ENCODE measurements at regions not wholly inside any gene's neighbourhood (a gene's known extent, or its start where the extent isn't known, plus 50 kb on each side); places are given as distances from the start of the nearest gene placed in this dataset.
"Not testable (repeated sequence)": the region's sequence is repeated elsewhere in the genome, so short reads cannot be mapped to it uniquely, and the experiment has no call there.

DNA sequence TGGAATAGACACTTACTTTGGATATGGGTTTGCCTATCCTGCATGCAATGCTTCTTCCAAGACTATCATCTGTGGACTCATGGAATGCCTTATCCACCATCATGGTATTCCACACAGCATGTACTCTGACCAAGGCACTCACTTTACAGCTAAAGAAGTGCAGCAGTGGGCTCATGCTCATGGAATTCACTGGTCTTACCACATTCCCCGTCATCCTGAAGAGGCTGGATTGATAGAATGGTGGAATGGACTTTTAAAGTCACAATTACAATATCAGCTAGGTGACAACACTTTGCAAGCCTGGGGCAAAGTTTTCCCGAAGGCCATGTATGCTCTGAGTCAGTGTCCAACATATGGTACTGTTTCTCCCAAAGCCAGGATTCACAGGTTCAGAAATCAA lies 199.1 kb downstream of the GJA1 start:
- DNase-seq (ENCODE audit: insufficient read length, low spot score); FAIRE-seq: not testable (repeated sequence)

DNA sequence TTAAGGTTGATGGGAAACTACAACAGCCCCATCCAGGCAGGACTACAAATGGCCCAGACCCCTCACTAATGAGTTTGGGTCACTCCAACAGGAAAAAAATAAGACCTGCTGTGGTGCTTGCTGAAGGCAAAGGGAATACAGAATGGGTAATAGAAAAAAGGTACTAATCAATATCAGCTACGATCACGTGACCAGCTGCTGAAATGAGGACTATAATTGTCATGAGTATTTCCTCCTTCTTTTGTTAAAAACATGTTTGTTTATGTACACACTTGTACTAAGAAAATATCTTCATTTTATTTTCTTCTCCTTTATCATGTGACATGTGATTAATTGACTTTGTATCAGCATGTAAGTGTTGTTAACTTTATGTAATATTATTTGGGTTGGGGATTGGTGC lies 199.9 kb downstream of the GJA1 start:
- FAIRE-seq = no peak
- DNase-seq (ENCODE audit: insufficient read length, low spot score) = no peak

DNA sequence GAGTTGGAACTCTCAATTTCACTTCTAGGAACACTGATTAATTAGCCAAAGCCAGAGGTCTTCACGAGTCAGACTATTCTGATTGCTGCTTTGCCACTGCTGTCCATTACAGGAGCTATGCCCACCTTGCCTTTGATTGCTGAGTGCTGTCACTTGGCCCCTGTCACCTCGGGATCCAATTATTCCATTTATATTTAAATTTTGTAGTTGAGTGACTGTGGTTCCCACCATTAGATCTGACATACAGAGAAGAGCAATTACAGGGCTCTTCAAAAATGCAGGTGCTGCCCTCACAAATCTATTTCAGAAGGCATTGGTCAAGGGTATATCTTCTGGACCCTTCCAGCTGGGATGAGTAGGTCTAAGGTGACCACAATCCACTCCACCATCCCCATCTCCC lies 200.8 kb downstream of the GJA1 start:
- DNase-seq (ENCODE audit: insufficient read length, low spot score); FAIRE-seq: not testable (repeated sequence)

DNA sequence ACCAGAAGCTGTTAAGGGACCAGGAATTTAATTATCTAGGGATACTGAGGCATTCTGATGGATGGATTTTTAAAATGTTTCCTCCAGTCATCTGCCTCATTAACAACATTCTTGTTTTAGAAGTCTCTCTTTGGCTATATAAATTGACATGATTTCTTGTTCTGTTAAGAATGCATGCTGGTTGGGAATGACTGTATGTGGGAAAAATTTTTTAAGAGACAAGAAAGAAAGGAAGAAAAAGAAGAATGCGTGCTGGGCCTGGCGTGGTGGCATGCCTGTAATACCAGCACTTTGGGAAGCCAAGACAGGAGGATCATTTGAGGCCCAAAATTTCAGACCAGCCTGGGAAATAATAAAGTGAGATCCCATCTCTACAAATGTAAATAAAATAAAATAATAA lies 203.6 kb downstream of the GJA1 start:
- no peak for FAIRE-seq
- no peak for DNase-seq (ENCODE audit: insufficient read length, low spot score)

DNA sequence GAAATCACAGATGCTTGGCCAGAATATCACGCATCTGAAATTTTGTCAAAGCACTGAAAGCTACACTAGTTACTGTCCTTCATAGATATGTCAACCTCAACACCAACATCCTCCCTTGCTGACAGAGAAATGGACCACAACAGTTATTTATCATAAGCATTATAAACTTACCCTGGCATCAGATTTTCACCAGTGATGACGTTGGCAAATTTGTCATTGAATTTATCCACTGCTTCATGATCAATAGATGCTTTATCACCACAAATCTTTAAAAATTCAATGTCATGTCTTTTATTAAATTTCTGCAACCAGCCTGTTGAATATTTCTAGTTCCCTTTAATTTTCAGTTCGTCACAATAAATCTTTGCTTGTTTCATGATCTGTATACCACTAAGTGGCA lies 205.7 kb downstream of the GJA1 start:
- FAIRE-seq = no peak
- DNase-seq (ENCODE audit: insufficient read length, low spot score) = no peak

DNA sequence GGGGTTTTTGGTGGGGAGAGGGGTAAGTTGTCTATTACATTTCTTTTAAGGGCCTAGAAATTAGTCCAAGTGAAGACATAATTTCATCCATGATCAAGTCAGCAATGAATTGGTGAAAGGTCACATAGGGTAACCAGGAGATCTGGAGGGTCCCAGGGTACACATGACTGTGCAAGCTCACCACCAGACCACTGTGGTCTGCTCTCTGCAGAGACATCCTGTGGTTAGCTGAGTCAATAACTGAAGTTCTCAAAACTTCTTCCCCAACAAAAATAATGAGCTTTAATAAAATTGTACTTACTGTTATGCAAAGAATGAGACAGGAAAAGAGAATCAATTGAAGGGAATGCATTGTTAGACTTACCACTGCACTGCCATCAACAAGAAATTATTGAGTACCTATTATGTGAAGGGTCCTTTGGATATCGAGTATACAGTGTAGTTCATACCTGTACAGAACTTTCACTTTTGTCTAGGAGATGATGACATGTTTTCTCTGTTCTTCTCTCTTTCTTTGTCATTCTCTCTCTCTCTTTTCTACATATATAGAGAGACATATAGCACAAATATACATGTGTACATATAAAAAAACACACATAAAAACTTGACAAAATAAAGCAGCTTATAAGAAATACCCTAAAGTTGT lies 209.8 kb downstream of the GJA1 start:
- FAIRE-seq (no peak), DNase-seq (ENCODE audit: insufficient read length, low spot score) (no peak)

DNA sequence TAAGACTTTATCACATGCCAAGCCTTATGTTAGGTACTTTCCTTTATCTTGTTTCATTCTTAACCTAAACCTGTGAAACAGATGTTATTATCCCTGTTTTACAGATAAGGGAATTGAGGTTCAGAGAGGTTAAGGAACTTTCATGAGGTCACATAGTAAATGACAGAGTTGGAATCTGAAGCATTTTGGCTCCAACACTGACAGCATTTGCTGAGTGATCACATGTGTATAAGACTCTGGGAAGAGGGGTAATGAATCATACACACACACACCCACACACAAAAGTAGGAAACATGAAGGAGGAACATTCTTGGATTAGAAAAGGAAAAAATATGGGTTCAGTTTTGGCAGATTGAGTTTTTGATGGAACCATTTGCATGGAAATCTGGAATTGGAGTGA lies 212.5 kb downstream of the GJA1 start:
- no peak for DNase-seq (ENCODE audit: insufficient read length, low spot score)
- peak; percentile 44 for FAIRE-seq

DNA sequence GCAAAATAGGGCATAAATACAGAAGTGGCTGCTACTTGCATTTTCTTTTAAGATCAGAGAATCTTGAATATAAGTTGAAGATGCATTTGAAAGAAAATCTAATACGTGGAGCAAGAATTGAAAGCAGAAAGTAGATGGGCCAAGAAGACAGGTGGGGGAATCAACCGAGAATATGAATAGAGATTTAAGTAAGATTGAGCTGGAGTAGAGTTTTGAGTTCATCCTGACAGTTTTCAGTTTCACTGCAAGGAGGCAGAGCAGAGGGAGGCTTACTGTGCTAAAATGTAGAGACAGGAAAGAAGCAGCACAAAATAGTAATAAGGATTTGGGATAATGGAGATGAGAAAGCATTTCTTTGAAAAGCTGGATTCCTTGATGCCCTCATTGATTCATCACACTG lies 214.5 kb downstream of the GJA1 start:
- FAIRE-seq = no peak

DNA sequence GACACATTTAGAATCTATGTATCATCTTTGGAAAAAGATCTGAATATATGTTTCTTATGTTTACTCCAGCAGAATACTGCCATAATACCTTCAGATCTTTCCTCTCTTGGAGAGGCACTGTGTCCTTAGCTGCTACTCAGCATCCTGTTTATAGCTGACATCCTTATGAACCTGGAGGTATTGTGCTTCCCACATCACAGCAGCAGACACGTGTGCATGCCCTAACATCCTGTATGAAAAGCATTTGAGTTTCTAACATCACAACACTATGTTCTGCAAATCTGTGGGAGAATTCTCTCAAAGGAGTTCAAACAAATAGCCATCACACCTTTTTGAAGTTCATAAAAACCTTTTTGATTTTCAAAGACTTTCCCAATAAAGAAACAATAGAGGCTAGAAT lies 216.0 kb downstream of the GJA1 start:
- FAIRE-seq (no peak), DNase-seq (ENCODE audit: insufficient read length, low spot score) (no peak)

More for the DNA sequence above, 214.5 kb downstream of the GJA1 start:
- DNase-seq (ENCODE audit: insufficient read length, low spot score) = no peak

DNA sequence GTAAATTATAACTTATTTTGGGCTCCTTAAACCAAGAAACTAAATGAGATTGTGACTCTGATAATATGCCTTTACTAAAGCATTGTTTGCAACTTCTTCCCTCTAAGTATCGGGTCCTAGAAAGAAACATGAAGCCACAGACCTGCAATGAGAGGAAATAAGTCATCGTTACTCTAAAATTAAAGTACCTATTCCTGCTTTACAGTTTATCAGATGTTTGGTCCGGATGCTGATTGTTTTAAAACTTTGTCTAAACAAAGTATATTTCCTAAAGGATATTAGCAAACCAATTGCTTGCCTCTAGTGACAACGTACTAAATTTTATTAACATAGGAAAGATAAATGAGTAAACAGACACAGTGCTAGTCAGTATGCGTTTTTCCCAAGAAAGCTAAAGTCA lies 216.8 kb downstream of the GJA1 start:
- FAIRE-seq (no peak), DNase-seq (ENCODE audit: insufficient read length, low spot score) (no peak)

DNA sequence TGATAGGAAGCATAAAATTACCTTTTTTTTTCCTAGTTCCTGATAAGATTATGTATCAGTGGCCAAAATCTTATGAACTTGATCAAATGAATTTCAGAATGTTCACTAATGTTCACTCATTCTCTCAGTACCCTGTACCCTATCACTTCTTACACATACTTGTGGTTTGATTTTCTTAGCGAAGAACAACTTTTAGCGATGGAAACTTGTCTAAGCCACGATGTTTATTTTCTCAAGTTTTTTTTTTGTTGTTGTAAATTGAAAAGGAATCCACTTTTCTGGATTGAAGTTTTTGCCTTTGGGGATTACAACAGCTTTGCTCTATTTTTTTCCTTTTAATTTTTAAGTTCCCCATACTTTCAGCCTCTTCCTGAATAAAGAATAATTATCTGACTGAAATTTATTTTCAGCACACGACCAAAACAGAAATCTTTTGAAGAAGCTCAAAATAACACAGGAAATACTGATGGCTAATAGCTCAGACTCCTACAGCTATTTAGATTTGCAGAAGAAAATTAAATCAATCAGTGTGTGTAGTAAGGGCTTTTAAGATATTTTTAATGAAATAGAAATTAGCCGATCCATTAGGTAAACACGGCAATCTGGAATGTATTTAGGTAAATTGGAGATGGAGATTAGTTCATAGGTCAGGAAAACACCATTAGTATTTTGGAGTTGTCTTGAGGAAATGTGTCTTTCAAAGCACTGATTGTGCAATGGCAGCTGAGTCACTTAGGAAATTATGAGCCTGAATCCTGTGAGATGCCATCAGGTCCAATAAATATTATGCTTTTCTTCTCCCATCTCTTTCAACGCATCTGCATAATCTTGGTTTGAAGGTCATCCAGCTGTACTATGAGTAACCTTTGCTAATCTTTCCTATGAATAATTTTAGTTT lies 217.5 kb downstream of the GJA1 start:
- FAIRE-seq = no peak
- peak; percentile 58 for DNase-seq (ENCODE audit: insufficient read length, low spot score)

DNA sequence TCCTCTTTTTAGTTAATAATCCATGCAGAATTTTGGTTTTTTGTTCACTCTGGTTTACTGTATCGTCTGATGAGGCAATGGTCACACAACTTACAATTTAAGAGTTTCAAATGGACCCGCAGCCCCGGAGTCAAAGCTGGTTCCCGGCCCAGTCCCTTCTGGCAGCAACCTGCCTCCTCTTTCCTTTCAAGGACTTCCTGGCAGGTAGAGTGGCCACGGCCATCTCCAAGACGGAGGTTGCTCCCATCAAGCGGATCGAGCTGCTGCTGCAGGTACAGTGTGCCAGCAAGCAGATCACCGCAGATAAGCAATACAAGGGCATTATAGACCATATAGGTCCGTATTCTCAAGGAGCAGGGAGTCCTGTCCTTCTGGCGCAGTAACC lies 218.2 kb downstream of the GJA1 start:
- FAIRE-seq (no peak), DNase-seq (ENCODE audit: insufficient read length, low spot score) (no peak)

DNA sequence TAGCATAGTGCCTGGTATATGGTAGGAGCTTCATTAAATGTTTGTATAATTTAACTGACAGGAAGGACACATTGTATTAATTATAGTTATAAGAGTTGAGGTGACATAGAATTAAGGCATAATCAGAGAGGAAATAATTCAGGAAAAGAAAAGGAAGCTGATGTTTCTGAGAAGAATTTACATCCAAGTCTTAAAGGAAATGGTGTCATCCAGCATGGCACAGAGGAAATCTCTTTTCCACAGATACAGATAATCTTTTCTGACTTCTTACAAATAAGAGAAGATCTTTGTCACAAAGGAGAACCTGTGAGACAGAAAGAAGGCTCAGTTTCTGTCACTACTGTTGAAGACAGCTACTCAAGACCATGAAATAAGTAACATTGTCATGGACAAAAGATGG lies 222.5 kb downstream of the GJA1 start:
- DNase-seq (ENCODE audit: insufficient read length, low spot score) (no peak), FAIRE-seq (no peak)

DNA sequence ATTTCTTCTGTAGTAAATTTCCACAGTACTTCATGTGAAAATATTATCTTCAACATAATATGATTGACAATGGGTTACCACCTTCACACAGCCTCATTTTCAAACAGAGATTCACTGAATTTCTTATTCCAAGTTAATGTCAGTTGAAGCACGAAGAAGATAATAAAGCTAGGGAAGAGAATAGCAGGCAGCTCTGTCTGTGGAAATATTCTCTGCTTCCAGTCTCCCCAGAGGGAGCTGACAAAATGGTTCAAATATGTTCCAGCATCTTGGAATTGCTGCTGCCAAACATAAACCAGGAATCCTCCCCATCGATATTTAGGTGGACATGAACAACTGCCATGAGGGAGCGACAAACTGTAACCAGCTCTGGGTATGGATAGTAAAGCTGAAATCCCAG lies 224.8 kb downstream of the GJA1 start:
- DNase-seq (ENCODE audit: insufficient read length, low spot score) (no peak), FAIRE-seq (no peak)

DNA sequence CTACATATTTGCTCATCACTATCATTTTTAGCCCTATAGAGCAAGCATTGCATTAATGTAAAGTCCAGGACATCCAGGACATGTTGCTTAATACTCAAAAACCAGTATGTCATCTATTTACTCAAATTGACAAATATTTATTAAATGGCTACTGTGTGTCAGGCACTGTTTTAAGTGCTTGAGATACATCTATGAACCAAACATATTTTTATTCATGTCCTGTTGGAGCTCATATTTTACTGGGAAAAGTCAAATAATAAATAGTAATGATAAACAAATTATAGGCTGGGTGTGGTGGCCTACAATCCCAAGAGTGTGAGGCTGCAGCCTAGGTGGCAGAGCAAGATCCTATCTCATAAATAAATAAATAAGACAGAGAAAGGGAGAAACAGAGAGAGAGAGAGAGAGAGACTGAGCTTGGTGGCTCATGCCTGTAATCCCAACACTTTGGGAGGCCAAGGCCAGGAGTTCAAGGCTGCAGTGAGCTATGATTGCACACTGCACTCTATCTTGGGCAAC lies 227.9 kb downstream of the GJA1 start:
- DNase-seq (ENCODE audit: insufficient read length, low spot score) = no peak
- no peak for FAIRE-seq

DNA sequence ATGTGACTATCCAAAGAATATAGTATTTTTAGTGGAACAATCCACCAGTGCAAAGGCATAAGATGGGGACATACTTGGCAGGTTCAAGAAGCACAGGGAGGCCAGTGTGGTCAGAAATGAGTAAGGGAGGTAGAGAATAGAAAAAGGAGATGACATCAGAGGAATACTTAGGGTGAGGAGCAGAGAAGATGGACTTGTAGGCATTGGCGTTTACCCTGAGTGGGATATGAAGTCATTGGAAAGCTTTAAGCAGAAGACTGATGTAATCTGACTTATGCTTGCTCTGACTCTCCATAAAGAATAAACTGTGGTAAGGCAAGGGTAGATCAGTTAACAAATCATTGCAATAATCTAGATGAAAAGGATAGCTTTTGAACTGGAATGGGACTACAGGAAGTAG lies 228.7 kb downstream of the GJA1 start:
- DNase-seq (ENCODE audit: insufficient read length, low spot score) = no peak
- FAIRE-seq = no peak

DNA sequence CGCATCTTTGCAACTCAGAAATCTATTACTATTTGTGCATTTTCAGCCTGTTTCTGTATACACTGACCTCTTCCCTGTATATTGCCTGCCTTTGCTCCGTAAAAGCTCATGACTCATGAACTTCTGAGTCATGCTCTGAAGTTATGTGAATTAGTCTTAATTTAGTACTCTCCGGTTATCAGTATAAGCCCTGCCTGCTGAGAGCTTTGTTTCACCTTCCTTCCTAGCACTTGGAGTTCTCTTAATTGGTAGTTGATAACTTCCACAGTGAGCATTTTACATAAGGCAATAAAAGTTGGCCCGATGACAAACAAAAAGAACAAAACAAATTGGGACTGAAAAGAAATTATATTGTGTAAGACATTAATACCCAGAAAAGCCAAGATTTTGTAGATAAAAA lies 231.4 kb downstream of the GJA1 start:
- DNase-seq (ENCODE audit: insufficient read length, low spot score) (peak; percentile 39), FAIRE-seq (no peak)

DNA sequence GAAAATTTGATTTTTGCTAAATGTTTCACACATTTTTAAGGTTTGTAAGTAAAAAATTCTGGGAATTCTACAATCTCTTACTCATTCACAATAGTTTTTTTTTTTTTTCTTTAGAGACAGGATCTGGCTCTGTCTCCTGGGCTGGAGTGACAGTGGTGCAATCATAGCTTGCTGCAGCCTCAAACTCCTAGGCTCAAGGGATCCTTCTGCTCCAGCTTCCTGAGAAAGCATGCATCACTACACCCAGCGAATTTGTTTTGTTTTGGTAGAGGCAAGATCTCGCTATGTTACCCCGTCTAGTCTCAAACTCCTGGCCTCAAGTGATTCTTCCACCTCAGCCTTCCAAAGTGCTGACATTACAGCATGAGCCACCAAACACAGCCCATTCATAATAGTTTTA lies 232.8 kb downstream of the GJA1 start:
- no peak for FAIRE-seq
- DNase-seq (ENCODE audit: insufficient read length, low spot score) = no peak

DNA sequence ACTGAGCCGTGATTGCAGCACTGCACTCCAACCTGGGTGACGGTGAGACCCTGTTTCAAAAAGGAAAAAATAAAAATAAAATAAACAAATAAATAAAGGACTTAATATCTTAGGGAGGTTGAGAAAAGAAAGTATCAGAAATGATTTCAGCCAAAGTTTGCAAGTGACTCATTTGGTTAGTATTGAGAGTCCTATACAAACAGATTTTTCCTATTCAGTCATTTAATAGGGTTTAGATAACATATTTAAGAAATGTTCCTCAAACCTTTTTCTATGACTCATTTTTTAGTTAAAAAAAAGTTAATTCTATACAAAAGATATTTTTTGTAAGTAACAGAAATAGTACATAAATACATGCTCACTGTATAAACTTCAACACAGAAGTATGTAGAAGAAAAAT lies 235.1 kb downstream of the GJA1 start:
- FAIRE-seq (no peak), DNase-seq (ENCODE audit: insufficient read length, low spot score) (no peak)

DNA sequence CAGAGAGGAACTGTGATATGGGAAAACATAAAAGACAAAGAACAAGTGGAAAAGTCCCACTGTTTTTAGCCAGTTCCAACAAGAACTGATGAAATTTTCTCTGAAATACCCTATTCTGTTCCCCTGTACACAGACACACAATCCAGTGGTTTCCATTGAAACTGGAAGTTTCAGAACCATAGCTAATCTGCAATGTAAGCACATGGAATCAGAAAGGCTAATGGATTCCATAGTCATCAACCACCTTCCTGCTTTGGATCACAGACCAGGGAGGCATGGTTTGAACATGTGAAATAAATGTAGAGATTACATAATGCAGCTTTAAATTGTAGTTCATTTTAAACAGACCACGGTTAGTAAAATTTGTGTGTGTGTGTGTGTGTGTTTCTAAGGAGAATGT lies 242.1 kb downstream of the GJA1 start:
- FAIRE-seq (peak; percentile 4), DNase-seq (ENCODE audit: insufficient read length, low spot score) (no peak)

DNA sequence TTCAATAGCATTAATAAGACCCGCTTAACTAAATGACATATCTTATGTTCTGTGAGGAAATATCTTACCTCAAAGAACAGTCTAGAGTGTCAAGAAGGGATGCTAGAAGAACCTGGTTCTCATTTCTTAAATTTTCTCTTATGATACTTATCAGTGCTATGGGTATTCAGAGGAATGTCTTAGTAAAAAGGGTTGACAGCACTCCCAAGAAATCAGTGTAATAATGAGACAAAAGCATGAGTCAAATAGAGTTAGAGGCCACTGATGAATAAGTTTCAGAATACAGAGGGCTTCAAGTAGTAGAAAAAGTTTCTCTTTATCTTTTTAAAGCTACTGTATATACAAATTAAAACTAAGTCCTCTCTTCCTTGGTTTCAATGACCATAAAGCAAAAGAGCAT lies 242.8 kb downstream of the GJA1 start:
- DNase-seq (ENCODE audit: insufficient read length, low spot score) (no peak), FAIRE-seq (no peak)

DNA sequence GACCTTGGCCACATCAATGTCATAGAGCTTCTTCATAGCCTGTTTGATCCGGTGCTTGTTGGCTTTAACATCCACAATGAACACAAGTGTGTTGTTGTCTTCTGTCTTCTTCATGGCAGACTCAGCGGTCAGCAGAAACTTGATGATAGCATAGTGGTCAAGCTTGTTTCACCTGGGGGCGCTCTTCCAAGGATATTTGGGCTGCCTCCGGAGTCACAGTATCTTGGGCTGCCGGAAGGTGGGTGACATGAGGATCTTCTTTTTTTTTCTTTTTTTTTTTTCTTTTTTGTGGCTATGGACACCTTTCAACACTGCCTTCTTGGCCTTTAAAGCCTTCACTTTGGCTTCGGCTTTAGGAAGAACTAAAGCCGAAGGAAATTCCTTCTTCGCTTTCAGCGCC lies 244.6 kb downstream of the GJA1 start:
- no peak for FAIRE-seq
- no peak for DNase-seq (ENCODE audit: insufficient read length, low spot score)
